Body of pancreas (tissue), 4 donors: ENCODE measurements at regions not wholly inside any gene's neighbourhood (a gene's known extent, or its start where the extent isn't known, plus 50 kb on each side); places are given as distances from the start of the nearest gene placed in this dataset.

Experiments
- ATAC-seq: fragments of 150-250 bp; one replicate; pipeline ENCODE4 v1.9.1; 2016
- DNase-seq, 4 donors: peaks; one replicate each; pipeline ENCODE4 v3.0.0-alpha.2; 2019
- H3K27ac ChIP-seq, 4 donors: fragments of 200-600 bp; sonication (generic); 1 replicate in 3 of 4; 2 replicates in 1 of 4; pipeline versions ENCODE4 v1.5.1 to v1.6.1; 2016 to 2019; ENCODE audit warnings: mild to moderate bottlenecking in 1 of 4, mixed read lengths in 1 of 4, moderate library complexity in 1 of 4
- H3K27me3 ChIP-seq, 2 donors: fragments of 200-600 bp; sonication (generic); one replicate each; pipeline ENCODE4 v1.6.0; 2016; ENCODE audit warnings: mild to moderate bottlenecking in 1 of 2
- H3K36me3 ChIP-seq, 2 donors: fragments of 200-600 bp; sonication (generic); replicated peaks in 1 of 2; 2 replicates each; pipeline ENCODE4 v1.5.1; 2016; ENCODE audit warnings: low read depth in 2 of 2; ENCODE audit not compliant: insufficient read depth in 1 of 2
- H3K4me1 ChIP-seq: fragments of 200-600 bp; sonication (generic); one replicate; pipeline ENCODE4 v1.6.0; 2016
- H3K4me3 ChIP-seq, 2 donors: fragments of 200-600 bp; sonication (generic); 1 replicate in 1 of 2; 2 replicates in 1 of 2; pipeline ENCODE4 v1.5.1; 2016 to 2019
- H3K9me3 ChIP-seq, 3 donors: fragments of 200-600 bp; sonication (generic); 1 replicate in 2 of 3; 2 replicates in 1 of 3; pipeline ENCODE4 v1.5.1; 2016
- POLR2A ChIP-seq, 3 donors: fragments of 450-650 bp; IDR thresholded peaks; one replicate each; pipeline ENCODE4 v1.6.1; 2016; ENCODE audit warnings: antibody characterized with exemption in 3 of 3, mild to moderate bottlenecking in 2 of 3
- WGBS, 2 donors: methylation state at CpG; one replicate each; pipeline ENCODE4 v1.1.5; 2017; 5-methylcytosine and 5-hydroxymethylcytosine counted together
- intact Hi-C: fragments of 100-400 bp; cut with DNase I; formaldehyde crosslinking; loops from one replicate; pipeline ENCODE4 v1.15.1; 2023
- TF ChIP-seq, protein P1 (sequence below), 7 experiments: fragments of 450-650 bp in 4 of 7; fragments of 200-600 bp in 3 of 7; sonication (generic) in 3 of 7; IDR thresholded peaks; one replicate each; pipeline ENCODE4 v1.5.1; 2016 to 2019; ENCODE audit warnings: antibody characterized with exemption in 7 of 7

DNA sequence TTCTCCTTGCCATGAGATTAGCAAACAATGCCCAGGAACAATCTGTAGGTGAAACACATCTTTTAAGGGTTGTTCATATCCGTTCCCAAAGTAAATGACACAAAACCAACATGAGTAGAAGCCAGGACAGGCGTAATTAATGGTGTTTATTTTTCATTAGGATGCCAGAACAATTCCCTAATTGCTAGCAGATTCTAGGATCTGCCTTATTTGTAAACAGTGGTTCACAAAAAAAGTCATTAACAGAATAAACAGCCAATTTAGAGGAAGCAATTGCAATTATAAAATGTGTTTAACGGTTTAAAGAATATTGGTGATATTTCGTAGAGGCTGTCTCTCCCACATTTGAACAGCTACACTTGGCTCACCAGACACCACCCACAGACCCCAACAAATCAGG is 250.6 kb upstream of the GPR26 start:
- no peak for ATAC-seq
- no peak for TF ChIP-seq POLR2A (IDR thresholded peaks at IDR 0.05)
- TF ChIP-seq, protein P1, sequence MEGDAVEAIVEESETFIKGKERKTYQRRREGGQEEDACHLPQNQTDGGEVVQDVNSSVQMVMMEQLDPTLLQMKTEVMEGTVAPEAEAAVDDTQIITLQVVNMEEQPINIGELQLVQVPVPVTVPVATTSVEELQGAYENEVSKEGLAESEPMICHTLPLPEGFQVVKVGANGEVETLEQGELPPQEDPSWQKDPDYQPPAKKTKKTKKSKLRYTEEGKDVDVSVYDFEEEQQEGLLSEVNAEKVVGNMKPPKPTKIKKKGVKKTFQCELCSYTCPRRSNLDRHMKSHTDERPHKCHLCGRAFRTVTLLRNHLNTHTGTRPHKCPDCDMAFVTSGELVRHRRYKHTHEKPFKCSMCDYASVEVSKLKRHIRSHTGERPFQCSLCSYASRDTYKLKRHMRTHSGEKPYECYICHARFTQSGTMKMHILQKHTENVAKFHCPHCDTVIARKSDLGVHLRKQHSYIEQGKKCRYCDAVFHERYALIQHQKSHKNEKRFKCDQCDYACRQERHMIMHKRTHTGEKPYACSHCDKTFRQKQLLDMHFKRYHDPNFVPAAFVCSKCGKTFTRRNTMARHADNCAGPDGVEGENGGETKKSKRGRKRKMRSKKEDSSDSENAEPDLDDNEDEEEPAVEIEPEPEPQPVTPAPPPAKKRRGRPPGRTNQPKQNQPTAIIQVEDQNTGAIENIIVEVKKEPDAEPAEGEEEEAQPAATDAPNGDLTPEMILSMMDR (IDR thresholded peaks at IDR 0.05) = no peak
- no peak overlapping the region for H3K4me3 ChIP-seq
- H3K36me3 ChIP-seq = no peaks in the 10 kb centered on the region
- intact Hi-C loops = no loop called here
- 45 to 62% methylated on average over 4 of the region's 4 CpGs for WGBS, 2 donors
- H3K27me3 ChIP-seq = no peaks in the 10 kb centered on the region
- H3K4me1 ChIP-seq = no peaks in the 10 kb centered on the region
- no peak overlapping the region for H3K27ac ChIP-seq
- no peaks in the 10 kb centered on the region for H3K9me3 ChIP-seq
- DNase-seq = no peak

DNA sequence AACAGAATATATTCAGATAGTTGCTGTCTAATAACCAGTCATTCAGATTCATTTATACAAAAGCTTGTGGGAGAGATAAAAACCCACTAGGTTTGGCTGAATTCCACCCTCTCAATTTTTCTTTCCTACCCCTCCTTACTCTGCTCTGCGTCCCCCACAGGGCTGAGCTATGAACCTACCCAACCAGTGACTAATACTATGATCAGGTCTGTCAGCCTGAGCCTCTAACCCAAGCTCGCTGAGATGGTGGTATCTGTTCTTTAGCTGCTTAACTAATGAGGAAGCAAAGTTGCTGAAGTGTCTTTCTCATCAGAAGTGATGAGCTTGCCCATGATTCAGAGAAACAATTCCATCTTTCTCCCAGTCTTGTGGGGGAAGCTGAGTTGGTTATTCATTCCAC is 248.7 kb upstream of the GPR26 start:
- Histone ChIP-seq H3K4me3 (no peak overlapping the region), H3K27ac (no peak overlapping the region), H3K27me3 (no peaks in the 10 kb centered on the region), H3K4me1 (no peaks in the 10 kb centered on the region), H3K9me3 (no peaks in the 10 kb centered on the region), H3K36me3 (no peaks in the 10 kb centered on the region)
- no peak for TF ChIP-seq POLR2A (IDR thresholded peaks at IDR 0.05)
- TF ChIP-seq, protein P1 (IDR thresholded peaks at IDR 0.05) = no peak
- intact Hi-C loops = no loop called here
- no peak for DNase-seq
- ATAC-seq = no peak
- WGBS, 2 donors = 52 to 60% methylated on average over 2 of the region's 2 CpGs

DNA sequence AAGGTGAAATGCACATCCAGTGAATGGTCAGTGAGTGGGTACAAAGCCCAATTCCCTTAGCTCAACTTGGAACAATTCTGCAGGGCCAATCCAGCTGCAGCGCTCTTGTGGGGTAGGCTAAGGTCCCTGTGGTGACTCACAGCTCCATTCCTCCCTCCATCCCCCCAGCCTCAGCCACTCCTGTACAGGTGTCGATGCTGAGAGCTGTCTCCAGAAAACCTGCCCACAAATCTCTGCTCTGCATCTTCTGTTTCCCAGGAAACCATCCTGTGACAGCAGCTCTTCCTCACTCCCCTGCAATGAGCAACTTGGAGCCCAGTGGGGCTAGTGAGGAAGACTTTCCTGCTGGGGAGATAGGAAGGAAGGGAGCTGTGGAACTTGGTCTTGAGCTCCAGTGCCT is 244.7 kb upstream of the GPR26 start:
- intact Hi-C loops = no loop called here
- Histone ChIP-seq H3K9me3 (no peaks in the 10 kb centered on the region), H3K4me3 (no peak overlapping the region), H3K36me3 (no peaks in the 10 kb centered on the region), H3K27me3 (no peaks in the 10 kb centered on the region), H3K4me1 (no peaks in the 10 kb centered on the region), H3K27ac (no peak overlapping the region)
- DNase-seq (no peak), ATAC-seq (no peak)
- no peak for TF ChIP-seq POLR2A (IDR thresholded peaks at IDR 0.05)
- TF ChIP-seq, protein P1 (IDR thresholded peaks at IDR 0.05) = no peak
- 75 to 77% methylated on average over 1 to 2 of the region's 2 CpGs for WGBS, 2 donors

DNA sequence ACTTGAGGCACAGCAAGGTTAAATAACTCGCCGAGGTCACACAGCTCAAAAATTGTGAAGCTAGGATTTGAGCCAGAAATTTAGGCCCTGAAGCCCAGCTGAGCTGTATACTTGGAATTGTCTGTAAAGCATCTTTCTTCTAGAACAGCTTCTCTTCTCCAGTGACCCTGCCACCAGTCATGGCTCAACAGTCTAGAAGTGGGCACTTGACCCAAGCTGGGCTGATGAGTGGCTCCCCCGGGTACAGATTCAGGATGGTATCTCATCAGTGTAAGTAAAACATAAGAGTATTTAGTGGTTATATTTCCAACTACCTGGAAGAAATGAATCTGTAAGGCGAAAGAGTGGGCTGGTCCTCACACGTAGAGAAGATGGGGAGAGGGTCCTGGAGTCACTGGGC is 243.9 kb upstream of the GPR26 start:
- Histone ChIP-seq H3K4me1 (no peaks in the 10 kb centered on the region), H3K27me3 (no peaks in the 10 kb centered on the region), H3K9me3 (no peaks in the 10 kb centered on the region), H3K27ac (no peak overlapping the region), H3K36me3 (no peaks in the 10 kb centered on the region), H3K4me3 (no peak overlapping the region)
- no peak for ATAC-seq
- intact Hi-C loops = no loop called here
- 83 to 85% methylated on average over 5 of the region's 5 CpGs for WGBS, 2 donors
- TF ChIP-seq, protein P1 (IDR thresholded peaks at IDR 0.05) = no peak
- no peak for TF ChIP-seq POLR2A (IDR thresholded peaks at IDR 0.05)
- no peak for DNase-seq

DNA sequence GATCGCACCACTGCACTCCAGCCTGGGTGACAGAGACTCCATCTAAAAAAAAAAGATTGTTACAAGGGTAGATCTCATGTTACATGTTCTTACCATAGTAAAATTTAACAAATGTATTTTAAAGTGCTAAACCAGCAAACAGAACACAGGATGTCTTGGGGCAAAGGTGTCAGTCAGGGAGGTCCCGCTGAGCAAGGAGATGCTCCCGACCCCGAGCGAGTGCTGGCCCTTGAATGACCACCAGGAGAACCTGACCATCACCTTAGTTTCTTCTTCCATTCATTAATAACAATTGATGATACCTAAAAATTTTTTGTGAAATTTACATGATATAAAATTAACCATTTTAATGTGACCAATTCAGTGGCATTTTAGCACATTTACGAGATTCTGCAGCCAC is 241.6 kb upstream of the GPR26 start:
- no peaks in the 10 kb centered on the region for H3K9me3 ChIP-seq
- DNase-seq = no peak
- TF ChIP-seq, protein P1 (IDR thresholded peaks at IDR 0.05) = no peak
- intact Hi-C loops = no loop called here
- H3K27me3 ChIP-seq = no peaks in the 10 kb centered on the region
- H3K4me3 ChIP-seq = no peak overlapping the region
- ATAC-seq = no peak
- H3K36me3 ChIP-seq = no peaks in the 10 kb centered on the region
- WGBS, 2 donors = 74 to 88% methylated on average over 6 of the region's 6 CpGs
- H3K4me1 ChIP-seq = peaks cover 4% of the 10 kb centered on the region
- H3K27ac ChIP-seq = no peak overlapping the region
